Stomach (tissue), 4 donors: ENCODE measurements at regions not wholly inside any gene's neighbourhood (a gene's known extent, or its start where the extent isn't known, plus 50 kb on each side); places are given as distances from the start of the nearest gene placed in this dataset.

Experiments used
- CTCF ChIP-seq, 7 experiments: fragments of 450-650 bp in 4 of 7; fragments of 200-600 bp in 3 of 7; sonication (generic) in 3 of 7; IDR thresholded peaks; one replicate each; pipeline ENCODE4 v1.5.1; 2016 to 2019; ENCODE audit warnings: antibody characterized with exemption in 7 of 7, control low read depth in 2 of 7, mild to moderate bottlenecking in 1 of 7
- POLR2AphosphoS5 ChIP-seq, 3 donors: sonication (generic); formaldehyde crosslinking; IDR thresholded peaks; one replicate each; pipeline ENCODE4 v1.6.1; 2016; ENCODE audit warnings: antibody characterized with exemption in 3 of 3

GRCh38 chr7:17168416-17168815, 130.0 kb upstream of the AHR start:
- no peak for TF ChIP-seq CTCF (IDR thresholded peaks at IDR 0.05)
- no peak for TF ChIP-seq POLR2AphosphoS5 (IDR thresholded peaks at IDR 0.05)
